Cardiac fibroblast (primary cell): ENCODE measurements at regions not wholly inside any gene's neighbourhood (a gene's known extent, or its start where the extent isn't known, plus 50 kb on each side); places are given as distances from the start of the nearest gene placed in this dataset.

Experiments
- DNase-seq, 2 donors: peaks; one replicate each; pipeline versions ENCODE4 v3.0.0 to v3.0.0-alpha.2; 2010; ENCODE audit warnings: low read depth in 2 of 2
- H3K4me3 ChIP-seq, 2 donors: replicated peaks in 1 of 2; 1 replicate in 1 of 2; 2 replicates in 1 of 2; pipeline ENCODE4 v1.5.1; 2011; ENCODE audit warnings: low read depth in 2 of 2, low read length in 2 of 2, mild to moderate bottlenecking in 2 of 2, moderate library complexity in 1 of 2
- CTCF ChIP-seq: IDR thresholded peaks from one replicate; pipeline ENCODE4 v1.5.1; 2011; ENCODE audit warnings: low read depth, mild to moderate bottlenecking, low read length, inconsistent platforms

- TF ChIP-seq CTCF = no peak
- DNase-seq = peak in 1 of 2 donors; percentile 61
- H3K4me3 ChIP-seq = no peak overlapping the region
These were observed 234.4 kb upstream of the TBL1XR1 start for GRCh38 chr3:177431525-177432176.

GRCh38 chr3:177435301-177435700 lies 238.0 kb upstream of the TBL1XR1 start:
- no peak overlapping the region for H3K4me3 ChIP-seq
- no peak for DNase-seq
- no peak for TF ChIP-seq CTCF

GRCh38 chr3:177437513-177438337 lies 240.4 kb upstream of the TBL1XR1 start:
- no peak for TF ChIP-seq CTCF
- H3K4me3 ChIP-seq = no peak overlapping the region
- no peak for DNase-seq

GRCh38 chr3:177438596-177439220 lies 241.4 kb upstream of the TBL1XR1 start:
- no peak overlapping the region for H3K4me3 ChIP-seq
- TF ChIP-seq CTCF = no peak
- DNase-seq = no peak

GRCh38 chr3:177439694-177440269 lies 242.5 kb upstream of the TBL1XR1 start:
- peak in 1 of 2 donors; percentile 88 for DNase-seq
- TF ChIP-seq CTCF = no peak
- no peak overlapping the region for H3K4me3 ChIP-seq

- TF ChIP-seq CTCF = no peak
- DNase-seq = peak in 1 of 2 donors; percentile 36
These were observed 243.3 kb upstream of the TBL1XR1 start for GRCh38 chr3:177440456-177441104.

More at GRCh38 chr3:177440456-177441104, 243.3 kb upstream of the TBL1XR1 start:
- no peak overlapping the region for H3K4me3 ChIP-seq
